ENCODE measurements at regions not wholly inside any gene's neighbourhood (a gene's known extent, or its start where the extent isn't known, plus 50 kb on each side); places are given as distances from the start of the nearest gene placed in this dataset.
"Not testable (repeated sequence)": the region's sequence is repeated elsewhere in the genome, so short reads cannot be mapped to it uniquely, and the experiment has no call there.

DNA sequence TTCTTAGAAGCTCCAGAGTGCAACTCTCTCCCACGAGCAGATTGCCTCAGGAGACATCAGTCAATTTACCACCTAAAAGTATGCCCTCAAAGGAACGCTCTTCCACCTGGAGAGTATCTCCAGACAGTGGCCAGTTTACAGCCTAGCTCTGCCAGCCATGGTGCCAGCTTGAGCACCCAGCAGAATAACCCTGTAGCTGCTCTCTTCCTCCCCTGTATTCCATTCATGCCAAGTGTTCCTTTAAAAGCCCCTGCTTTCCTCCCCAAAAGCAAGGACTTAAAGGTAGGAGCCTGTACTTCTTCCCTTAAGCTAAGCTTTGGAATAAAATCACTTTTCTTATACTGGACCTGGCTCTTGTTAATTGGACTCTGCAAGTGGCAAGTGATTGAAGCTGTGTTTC is 245.4 kb upstream of the TMEM132C start:
- no peak for DNase-seq (ENCODE audit: low spot score)

- DNase-seq (ENCODE audit: low spot score) = no peak
Measured at GRCh38 chr12:128025589-128026245, 241.3 kb upstream of the TMEM132C start.

DNA sequence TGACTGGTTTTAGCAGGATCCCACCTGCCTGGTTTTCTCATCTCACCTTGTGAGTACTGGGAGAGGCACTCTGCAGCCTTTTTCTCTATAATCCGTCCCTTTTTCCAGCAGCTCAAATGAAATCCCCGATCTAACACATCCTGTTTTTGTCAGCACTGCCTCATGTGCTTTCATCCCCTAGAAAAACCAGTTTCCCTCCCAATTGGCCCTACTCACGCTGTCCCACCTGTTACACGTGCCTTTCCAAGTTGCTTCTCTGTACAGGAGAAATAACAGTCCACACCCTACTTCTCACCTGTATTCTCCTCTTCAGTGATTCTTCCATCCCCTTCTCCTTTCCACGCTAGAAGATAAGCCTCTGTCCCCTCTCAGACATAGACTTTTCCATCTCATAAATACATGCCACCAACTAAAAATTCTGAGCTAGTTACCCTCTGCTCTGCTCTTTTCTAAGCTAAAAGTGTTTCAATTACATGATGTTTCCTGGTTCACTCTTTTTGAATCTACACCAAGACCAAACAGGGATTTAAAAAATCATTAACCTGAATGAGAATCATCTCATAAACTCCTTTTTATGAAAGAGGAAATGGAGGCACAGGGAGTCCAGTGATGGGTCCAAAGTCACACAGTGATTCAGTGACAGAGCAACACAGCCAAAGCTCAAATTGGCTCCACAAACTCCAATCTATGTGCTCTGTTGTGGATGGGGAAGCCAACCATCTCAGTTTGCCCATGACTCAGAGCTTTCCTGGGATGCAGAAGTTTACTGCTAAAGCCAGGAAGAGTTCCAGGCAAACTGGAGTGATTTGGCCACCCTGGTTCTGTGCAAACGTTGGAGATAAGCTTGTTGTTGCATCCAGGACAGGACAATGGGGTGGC is 240.0 kb upstream of the TMEM132C start:
- no peak for DNase-seq (ENCODE audit: low spot score)

DNA sequence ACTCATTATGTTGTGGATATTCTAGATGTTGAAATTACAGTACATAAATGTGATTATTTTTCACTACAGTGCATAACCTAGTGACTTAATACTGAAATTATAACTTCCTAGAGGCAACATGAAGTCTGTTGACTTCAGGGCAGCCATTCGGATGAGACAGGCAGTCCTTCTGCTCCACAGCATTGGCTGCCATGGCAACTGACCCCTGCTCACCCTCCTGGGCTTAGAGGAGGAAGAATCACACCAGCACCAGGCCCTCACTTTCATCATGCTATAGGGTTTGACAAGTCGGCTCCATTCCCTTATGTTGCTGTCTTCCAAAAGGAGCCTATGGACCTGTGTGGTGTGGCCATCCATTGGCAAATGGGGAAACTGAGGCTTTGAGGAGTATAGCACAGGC is 233.5 kb upstream of the TMEM132C start:
- no peak for DNase-seq (ENCODE audit: low spot score)

GRCh38 chr12:128040971-128041370 is 226.0 kb upstream of the TMEM132C start:
- no peak for DNase-seq (ENCODE audit: low spot score)

GRCh38 chr12:128042283-128042682 is 224.7 kb upstream of the TMEM132C start:
- not testable (repeated sequence) for DNase-seq (ENCODE audit: low spot score)

DNA sequence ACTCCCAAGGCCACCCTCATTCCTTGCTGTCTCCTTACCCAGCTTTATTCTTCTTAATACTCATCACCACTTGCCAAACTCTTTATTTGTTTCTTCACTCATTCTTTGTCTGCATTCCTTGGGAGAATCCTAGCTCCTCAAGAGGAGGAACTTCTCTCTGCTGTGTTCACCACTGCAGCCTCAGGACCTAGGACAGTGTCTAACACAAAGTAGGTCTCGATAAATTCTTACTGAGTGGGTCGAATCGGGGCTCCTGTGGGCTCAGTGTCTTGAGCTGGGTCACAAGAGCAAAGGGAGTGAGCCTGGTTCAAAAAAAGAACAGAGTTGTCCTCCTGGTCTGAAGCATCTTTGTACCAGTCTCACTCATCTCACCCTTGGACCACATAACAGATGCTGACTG is 224.1 kb upstream of the TMEM132C start:
- no peak for DNase-seq (ENCODE audit: low spot score)

DNA sequence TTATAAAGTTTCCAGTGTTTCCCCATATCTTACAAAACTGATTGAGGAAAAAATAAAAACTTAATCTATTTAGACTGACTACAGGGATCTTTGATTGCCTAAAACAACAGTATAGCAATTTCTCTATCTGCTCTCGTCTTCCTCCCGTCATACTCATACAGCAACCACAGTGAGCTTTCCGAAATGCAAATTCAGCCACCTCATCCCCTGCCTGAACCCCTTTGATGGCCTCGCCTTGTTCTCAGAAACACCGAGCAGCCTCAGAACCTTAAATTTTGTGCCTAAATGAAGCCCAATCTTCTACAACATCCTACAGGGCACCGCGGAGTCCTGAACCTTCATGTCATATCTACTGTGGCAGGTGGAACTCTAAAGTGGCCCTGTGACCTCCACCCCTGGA is 223.7 kb upstream of the TMEM132C start:
- DNase-seq (ENCODE audit: low spot score) = no peak

DNA sequence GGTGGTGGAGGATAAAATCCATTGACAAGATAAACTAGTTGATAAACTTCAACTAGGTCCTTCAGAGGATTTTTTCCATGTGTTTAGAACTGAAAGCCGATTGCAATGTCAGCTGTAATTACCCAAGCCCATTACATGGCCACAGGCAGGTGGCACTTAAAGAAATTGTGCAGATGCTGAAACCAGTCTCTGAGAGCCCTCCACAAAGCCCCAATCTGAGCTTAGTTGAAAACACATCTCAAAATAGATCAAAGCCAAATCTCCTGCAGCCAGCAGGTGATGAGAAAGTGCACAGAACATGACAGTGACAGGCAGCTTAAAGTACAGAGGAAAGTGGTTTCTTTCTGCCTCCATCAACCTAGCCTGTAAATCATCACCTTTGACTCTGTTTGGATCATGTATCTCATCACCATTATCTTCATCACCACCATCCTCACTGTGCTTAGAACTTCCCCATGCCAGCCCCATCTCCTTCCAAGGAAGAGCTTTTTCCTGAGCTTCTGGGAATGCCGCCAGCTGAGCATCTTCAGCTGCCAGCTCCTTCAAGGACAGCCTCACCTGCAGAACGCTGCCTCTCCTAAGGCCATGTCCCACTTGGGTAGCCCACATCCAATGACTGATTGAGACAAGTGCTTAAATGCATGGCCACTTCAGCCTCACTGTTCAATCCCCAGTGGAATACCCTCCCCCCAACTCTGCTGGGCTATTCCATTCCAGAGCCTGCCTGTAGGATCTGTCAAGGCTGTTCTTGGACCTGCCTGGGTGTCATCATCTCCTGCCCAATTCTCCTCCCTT is 219.5 kb upstream of the TMEM132C start:
- DNase-seq (ENCODE audit: low spot score) = no peak

DNA sequence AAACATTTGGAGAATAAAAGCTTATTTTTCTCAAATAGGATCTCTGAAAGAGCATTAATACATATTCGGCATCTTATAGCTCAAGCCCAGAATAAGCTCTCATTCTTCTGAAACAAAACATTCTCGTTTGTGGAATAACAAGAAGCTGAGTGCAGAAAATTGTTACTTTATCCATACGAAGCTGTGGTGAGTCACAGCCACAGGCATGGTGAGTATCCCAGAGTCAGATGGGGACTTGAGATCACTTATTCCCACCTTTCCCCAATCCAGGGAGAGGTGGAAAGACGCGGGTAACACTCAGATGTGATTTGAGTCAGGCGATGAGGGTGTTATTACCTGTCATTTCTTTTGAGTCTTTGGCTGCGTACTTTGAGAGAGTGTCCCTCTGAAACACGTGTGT is 214.6 kb upstream of the TMEM132C start:
- DNase-seq (ENCODE audit: low spot score) = no peak

DNA sequence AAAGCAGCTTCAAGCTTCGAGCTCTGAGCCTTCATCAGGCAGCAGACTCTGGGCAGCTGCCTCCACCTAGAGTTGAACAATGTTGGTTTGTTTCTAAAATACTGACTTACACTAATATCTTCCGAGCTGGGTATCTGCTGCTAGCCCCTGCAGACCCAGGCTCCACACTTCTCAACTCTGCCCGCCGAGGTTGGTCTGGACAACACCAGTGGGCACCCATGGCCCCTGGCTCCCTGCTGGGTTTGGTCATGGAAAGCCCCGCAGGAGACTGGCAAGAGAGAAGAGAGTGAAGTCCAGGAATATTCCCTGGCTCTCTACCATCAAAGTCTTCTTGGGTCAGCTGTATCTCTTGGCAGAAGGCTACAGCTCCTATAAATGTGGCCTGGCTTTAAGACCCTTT is 214.2 kb upstream of the TMEM132C start:
- DNase-seq (ENCODE audit: low spot score) = no peak

GRCh38 chr12:128055567-128055966 is 211.4 kb upstream of the TMEM132C start:
- no peak for DNase-seq (ENCODE audit: low spot score)

DNA sequence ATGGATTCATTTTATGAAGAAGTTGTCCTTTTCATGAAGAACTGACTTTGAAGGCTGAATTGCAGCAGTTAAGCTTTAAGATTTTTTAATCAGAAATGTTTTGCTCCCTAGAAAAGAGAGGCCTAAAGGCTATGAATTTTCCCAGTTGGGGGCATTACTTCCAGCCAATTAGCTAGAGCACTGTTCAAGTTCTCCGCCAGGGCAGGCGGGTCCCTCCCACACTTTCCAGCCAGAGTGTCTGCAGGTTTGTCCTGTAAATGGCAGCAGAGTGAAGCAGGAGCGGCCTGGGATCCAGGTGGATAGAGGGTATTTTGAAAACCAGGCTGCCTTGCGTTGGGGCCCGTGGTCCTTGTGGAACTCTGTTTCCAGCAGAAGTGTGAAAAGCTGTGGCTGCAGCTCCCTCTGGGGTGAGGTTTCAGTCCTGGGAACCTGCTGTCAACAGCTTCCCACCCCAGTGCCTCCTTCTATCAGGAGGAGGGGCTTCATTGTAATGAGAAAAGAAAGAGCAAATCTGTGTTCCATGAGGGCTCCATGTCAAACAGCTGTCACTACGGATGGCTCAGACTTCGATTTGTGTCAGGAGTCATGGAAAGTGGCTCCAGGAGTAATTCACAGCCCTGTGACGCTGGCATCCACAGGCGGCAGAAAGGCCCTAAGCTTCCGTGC is 210.7 kb upstream of the TMEM132C start:
- no peak for DNase-seq (ENCODE audit: low spot score)

DNA sequence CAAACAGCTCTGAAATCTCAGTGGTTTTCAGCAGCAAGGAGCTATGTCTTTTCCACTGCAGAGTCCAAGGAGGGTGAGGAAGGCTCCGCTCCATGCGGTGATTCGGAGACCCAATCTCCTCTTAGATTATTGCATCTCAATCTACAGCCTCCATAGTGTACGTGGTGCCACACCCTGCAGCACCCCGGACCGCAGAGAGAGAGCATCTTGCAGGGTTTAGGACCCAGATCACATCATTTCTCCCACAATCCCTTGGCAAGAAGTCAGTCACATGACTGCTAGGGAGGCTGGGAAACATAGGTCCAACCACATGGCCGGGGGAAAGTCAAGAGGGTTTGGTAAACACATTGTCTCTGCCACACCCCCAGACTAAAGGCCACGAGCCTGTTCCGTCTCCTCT is 209.4 kb upstream of the TMEM132C start:
- DNase-seq (ENCODE audit: low spot score) = no peak

GRCh38 chr12:128059621-128060370 is 207.2 kb upstream of the TMEM132C start:
- DNase-seq (ENCODE audit: low spot score) = no peak

DNA sequence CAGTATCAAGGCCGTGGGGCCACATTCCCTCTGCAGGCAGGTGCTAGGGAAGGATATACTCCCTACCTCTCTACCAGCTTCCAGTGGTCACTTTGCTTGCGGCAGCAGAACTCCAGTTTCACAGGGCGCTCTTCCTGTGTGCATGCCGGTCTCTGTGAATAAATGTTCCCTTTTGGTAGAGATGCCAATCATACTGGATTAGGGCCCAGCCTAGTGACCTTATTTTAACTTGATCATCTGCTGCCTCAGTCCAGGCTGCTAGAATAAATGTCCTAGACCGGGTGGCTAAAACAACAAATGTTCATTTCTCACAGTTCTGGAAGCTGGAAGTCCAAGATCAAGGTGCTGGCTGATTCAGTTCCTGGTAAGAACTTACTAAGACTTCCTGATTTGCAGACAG is 198.8 kb upstream of the TMEM132C start:
- DNase-seq (ENCODE audit: low spot score) = no peak

DNA sequence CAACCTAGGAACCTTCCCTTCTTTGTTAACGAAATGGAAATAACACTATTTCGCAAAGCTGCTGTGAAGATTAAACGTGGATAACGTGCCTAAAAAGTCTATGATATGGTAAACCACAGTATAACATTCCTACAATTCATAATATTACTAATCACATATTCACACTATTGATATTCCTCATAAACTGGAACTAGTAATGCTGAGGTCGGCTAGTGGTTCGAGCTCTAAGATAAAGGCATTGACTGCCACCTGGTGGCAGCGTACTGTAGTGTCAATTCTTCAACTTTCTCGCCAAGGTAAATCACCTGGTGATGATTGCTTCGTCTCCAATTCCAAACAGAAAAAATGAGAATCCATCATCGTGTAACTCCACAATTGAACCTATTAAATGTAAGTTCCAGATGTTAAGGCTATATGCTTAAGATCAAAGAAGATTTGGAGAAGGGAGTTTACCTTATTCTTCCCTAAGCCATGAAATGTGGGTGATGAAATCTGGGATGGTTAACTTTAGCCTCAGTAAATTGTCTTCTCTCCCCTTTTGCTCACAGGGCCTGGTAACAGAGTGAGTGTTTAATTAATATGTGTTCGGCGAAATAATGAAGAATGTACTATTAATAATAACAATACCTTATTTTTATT is 197.5 kb upstream of the TMEM132C start:
- DNase-seq (ENCODE audit: low spot score) = peak; percentile 43

DNA sequence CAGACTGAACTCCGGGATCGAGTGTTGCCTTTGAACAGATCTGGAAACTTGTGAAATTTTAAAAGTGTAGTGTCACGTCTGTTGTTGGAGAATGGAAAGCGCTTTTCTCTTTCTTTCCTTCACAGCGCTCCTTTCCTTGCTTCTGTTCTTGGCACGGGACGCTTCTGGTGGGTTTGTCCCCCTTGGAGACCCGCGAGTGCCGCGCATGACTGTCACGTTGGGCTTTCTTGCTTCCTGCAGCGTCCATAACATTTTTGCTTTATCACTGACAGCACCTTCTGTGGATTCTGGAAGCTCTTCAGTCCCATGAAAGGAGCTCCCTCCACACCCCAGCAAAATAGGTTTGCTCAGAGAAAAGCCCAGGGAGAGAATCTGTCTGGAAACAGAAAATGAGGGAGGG is 193.0 kb upstream of the TMEM132C start:
- no peak for DNase-seq (ENCODE audit: low spot score)

- no peak for DNase-seq (ENCODE audit: low spot score)
Measured at GRCh38 chr12:128075332-128075731, 191.6 kb upstream of the TMEM132C start.

GRCh38 chr12:128076188-128076587 is 190.8 kb upstream of the TMEM132C start:
- DNase-seq (ENCODE audit: low spot score) = no peak

Data from D341Med (cell line).